HG02870 (cell line): ENCODE measurements at regions not wholly inside any gene's neighbourhood (a gene's known extent, or its start where the extent isn't known, plus 50 kb on each side); places are given as distances from the start of the nearest gene placed in this dataset.
"Not testable (repeated sequence)": the region's sequence is repeated elsewhere in the genome, so short reads cannot be mapped to it uniquely, and the experiment has no call there.

Experiments
- ATAC-seq: cut with Tn5 transposase; IDR thresholded peaks from one replicate; pipeline ENCODE4 v1.9.1; 2021; ENCODE audit warnings: mild to moderate bottlenecking, moderate library complexity; ENCODE audit not compliant: unreplicated experiment

DNA sequence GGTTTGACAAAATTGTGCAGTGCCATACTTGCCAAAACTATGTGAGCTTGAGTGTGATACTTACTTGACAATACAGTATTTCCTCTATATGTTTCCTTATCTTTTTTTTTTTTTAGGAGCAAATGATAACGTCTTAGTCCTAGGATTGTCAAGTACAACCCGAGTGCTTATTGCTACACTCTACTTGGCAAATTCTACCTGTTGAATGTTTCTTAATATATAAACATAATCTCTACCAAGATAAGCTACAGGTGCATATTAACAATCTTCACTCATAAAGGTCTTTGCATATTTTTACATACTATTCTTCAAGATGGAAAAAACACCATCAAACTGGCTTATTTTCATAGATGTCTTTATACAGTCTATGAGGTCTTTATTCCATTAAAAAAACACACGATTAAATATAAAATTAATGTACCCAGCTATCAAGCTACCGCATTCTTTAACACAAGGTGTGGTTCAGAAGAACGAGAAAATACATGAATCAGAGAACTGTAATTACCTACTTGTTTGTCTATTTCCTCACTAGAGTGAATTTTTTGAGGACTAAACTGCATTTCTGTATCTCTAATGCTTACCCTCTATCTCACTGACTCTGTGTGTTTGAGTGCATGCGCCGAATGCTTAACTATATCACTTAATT is 76.1 kb upstream of the PDSS1 start:
- ATAC-seq = no peak

DNA sequence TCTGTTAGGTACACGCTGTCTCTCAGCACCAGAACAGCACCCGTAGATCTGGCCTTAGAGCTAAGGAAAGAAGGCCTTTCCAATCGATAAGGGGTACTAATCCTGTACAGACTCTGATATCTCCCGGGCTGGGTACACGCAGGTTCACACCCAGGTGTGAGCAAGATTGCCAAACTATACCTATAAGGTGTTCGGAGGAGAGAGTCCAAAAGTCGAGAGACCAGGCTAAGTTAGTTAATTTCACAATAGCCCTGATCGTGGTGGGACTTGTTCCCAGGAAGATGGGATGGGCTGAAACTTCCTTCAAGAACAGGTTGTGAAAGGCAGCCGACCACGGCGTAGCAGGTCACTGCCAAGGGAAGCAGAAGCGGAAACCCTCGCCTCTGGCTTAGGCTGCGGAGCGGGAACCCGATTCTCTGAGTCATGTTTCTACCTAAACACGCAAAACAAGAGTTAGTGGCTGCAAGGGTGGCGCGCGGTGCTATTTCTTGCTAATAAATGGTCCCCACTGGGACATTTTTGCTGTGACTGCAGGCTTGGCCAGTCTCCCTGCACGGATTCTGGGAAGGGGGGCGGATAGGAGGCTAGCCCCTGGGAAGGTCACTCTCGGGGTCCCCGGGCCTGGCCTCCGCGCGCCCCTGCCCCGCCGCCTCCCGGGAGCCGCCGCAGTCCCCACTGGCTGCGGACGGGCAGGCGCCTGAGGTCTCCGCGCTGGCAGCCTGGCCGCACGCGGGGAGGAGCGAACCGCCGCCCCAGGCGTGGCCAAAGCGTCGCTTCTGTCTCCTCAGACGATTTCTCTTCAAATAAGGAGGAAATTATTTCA is 75.4 kb upstream of the PDSS1 start:
- peak; percentile 61 for ATAC-seq

DNA sequence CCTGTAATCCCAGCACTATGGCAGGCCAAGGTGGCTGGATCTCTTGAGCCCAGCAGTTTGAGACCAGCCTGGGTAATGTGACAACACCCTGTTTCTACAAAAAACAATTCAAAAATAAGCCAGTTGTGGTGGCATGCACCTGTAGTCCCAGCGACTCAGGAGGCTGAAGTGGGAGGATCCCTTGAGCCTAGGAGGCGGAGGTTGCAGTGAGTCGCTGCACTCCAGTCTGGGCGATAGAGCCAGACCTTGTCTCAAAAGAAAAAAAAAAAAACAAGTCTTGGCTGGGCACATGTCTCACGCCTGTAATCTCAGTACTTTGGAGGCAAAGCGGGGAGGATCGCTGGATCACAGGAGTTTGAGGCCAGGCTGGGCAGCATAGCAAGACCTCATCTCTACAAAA is 74.6 kb upstream of the PDSS1 start:
- ATAC-seq = no peak

DNA sequence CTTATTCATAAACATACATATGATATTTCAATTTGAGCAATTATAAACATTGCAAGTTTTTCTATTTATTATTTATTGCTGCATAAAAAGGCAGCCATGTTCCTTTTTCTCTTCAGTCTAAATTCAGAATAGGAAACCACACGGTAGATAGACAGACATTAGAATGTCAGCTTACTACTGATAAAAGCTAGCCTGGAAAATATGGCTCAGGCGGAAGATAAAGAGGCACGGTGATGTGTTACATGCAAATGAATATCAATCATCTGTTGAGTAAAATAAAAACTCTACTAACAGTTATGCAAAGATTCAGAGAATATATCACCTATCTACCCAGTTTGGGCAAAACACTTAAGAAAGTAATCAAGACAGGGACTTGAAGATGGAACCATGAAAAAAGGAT is 73.5 kb upstream of the PDSS1 start:
- ATAC-seq = no peak

DNA sequence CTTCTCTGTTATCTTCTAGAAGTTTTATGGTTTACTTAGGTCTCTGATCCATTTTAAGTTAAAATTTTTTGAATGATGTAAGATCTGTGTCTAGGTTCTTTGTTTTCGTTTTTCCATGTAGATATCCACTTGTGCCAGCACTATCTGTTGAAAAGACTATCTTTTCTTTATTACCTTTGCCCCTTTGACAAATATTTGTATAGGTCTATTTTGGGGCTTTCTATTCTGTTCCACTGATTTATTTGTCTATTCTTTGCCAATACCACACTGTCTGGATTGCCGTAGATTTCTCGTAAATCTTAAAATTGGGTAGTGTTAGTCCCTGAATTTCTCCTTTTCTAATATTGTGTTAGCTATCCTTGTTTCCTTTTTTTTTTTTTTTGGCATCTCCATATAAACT is 71.4 kb upstream of the PDSS1 start:
- no peak for ATAC-seq

DNA sequence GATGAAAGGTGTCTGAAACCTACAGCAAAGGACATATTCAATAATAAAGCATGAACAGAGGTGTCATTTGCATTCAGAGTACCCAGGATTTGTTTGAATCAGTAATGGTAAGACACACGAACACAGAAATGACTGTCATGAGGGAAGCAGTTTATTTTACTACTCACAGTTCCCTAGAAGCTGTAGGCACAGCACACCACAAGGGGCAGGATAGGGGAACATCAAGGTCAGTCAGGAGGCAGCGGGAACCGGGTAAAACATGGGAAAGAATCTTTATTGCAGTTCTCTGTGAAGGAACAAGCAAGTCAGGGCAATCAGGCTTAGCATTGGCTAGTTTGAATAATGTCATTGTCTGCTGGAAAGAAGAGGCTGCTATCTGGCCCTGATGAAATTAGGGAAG is 70.2 kb upstream of the PDSS1 start:
- peak; percentile 37 for ATAC-seq

DNA sequence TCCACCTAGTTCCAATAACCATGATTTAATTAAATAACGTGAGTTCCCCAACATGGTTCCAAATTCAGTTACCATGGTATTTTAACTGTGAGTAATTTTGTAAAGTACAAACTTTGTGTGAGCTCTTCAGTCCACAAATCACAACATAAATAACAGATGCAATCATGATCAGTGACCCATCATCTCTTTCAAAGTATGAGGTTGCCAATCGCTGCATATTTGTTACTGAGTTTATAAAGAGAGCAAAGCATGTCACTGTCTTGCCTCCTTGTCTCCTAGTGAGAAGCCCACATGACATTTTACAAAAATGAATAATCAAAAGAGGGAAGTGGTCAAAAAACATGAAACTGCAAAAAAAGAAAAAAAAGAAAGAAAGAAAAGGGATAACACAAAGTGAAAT is 69.1 kb upstream of the PDSS1 start:
- ATAC-seq = peak; percentile 80

DNA sequence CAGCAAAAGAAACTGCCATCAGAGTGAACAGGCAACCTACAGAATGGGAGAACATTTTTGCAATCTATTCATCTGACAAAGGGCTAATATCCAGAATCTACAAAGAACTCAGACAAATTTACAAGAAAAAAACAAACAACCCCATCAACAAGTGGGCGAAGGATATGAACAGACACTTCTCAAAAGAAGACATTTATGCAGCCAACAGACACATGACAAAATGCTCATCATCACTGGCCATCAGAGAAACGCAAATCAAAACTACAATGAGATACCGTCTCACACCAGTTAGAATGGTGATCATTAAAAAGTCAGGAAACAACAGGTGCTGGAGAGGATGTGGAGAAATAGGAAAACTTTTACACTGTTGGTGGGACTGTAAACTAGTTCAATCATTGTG is 65.3 kb upstream of the PDSS1 start:
- not testable (repeated sequence) for ATAC-seq

DNA sequence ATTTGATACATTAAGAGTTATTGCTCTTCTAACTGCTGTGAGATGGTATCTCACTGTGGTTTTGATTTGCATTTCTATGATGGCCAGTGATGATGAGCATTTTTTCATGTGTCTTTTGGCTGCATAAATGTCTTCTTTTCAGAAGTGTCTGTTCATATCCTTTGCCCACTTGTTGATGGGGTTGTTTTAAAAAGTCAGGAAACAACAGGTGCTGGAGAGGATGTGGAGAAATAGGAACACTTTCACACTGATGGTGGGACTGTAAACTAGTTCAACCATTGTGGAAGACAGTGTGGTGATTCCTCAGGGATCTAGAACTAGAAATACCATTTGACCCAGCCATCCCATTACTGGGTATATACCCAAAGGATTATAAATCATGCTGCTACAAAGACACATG is 63.4 kb upstream of the PDSS1 start:
- ATAC-seq = not testable (repeated sequence)

DNA sequence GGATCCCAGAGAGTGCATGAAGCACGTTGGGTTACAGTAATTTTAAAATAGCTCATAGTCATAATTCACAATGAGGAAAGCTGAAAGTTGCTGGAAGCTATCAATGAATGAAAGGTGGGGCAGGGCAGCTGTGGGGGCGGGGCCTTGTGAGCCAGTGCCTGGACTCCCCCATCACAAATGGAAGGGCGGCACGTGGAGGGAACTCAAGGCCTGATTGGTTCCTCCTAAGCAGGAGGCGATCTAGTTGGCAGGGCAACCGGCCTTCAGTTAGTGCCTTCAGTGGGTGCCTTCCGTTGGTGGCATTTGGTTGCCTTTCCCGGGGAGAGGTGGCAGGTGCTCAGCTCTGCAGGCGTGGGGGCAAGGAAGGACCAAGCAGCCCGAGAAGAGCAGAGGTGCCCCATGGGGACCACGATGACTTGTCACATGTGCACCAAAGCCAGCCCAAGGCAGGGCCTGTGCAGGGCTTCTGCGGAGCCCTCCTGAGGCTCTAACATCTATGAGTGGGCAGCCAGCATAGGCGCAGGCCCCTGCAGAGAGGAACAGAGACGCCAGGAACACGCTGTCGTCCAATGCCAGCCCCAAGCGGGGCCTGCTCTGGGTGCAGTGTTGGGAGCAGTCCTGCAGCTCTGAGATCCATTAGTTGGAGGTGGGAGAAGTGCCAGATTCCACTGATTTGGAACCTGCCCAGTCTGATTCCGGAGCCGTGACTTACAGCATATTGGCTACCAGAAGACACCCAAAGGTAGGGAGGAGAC is 59.8 kb upstream of the PDSS1 start:
- ATAC-seq = no peak

DNA sequence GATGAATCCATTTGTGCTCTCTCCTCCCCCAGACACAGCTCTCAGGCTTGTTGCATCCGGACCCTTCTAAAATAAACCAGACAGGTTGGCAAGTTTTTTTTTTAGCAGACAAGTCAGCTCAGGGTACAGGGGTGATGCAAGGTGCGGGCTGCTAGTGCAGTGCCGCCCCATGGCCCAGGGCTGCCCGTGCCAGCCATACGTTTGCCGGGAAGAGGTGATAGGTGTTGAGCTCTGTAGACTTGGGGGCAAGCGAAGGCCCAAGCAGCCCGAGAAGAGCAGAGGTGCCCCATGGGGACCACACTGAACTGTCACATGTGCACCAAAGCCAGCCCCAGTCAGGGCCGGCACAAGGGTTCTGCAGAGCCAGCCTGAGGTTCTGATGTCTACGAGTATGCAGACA is 57.1 kb upstream of the PDSS1 start:
- no peak for ATAC-seq

DNA sequence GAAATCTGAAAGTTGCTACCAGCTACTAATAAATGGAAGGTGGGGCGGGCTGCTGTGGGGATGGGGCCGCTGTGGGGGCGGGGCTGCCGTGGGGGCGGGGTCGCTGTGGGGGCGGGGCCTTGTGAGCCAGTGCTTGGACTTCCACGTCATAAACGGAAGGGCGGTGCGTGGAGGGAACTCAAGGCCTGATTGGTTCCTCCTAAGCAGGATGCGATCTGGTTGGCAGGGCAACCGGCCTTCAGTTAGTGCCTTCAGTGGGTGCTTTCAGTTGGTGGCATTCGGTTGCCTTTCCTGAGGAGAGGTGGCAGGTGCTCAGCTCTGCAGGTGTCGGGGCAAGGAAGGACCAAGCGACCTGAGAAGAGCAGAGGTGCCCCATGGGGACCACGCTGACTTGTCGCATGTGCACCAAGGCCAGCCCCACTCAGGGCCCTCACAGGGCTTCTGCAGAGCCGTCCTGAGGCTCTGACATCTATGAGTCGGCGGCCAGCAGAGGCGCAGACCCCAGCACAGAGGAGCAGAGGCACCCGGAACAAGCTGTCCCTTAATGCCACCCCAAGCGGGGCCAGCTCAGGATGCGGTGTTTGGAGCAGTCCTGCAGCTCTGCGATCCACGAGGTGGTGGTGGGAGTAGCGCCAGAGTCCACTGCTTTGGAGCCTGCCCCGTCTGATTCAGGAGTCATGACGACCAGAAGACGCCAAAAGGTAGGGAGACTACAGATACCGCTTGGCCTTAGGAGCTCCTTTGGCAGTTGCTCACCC is 54.4 kb upstream of the PDSS1 start:
- ATAC-seq = no peak

DNA sequence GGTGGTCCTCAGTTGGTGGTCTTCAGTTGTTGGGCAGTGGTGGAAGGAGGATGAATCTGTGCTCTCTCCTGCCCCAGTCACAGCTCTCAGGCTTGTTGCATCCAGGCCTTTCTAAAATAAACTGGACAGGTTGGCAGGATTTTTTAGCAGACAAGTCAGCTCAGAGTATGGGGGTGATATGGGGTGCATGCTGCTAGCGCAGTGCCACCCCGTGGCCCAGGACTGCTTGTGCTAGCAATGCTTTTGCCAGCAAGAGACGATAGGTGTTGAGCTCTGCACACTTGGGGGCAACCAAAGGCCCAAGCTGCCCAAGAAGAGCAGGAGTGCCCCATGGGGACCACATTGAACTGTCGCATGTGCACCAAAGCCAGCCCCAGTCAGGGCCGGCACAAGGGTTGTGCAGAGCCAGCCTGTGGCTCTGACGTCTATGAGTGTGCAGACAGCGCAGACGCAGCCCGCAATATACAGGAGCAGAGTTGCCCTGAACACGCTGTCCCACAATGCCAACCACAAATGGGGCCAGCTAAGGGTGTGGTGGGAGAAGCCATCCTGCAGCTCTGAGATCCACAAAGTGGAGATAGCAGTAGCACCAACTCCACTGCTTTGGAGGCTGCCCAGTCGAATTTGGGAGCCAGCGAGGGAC is 49.8 kb upstream of the PDSS1 start:
- no peak for ATAC-seq
